AG04450 (cell line): ENCODE measurements at regions not wholly inside any gene's neighbourhood (a gene's known extent, or its start where the extent isn't known, plus 50 kb on each side); places are given as distances from the start of the nearest gene placed in this dataset.

Experiments used
- CTCF ChIA-PET: fragments of 300-600, 350-600 bp; formaldehyde crosslinking; extraction: SDS; loops from one replicate; lab custom pipeline; 2022; ENCODE audit warnings: antibody characterized with exemption, inconsistent platforms; lab: Charles Lee
- POLR2A ChIA-PET: fragments of 350-600 bp; formaldehyde crosslinking; extraction: SDS; loops from one replicate; lab custom pipeline; 2021; ENCODE audit warnings: antibody characterized with exemption, inconsistent platforms; lab: Yijun Ruan, JAX
- DNase-seq: peaks from one replicate; pipeline ENCODE4 v3.0.0-alpha.2; 2011; ENCODE audit warnings: low read depth, low spot score
- H3K27ac ChIP-seq: one replicate; pipeline ENCODE4 v1.5.1; 2012; ENCODE audit warnings: low read depth, low read length, control low read depth
- H3K27me3 ChIP-seq: one replicate; pipeline ENCODE4 v1.6.0; 2012; ENCODE audit warnings: low read length; ENCODE audit not compliant: control insufficient read depth, insufficient read depth
- H3K4me3 ChIP-seq: 2 replicates; pipeline ENCODE4 v1.5.1; 2011; ENCODE audit warnings: mild to moderate bottlenecking, low read depth, low read length, control low read depth
- H3K9me3 ChIP-seq: 2 replicates; pipeline ENCODE4 v1.5.1; 2012; ENCODE audit warnings: low read length; ENCODE audit not compliant: control insufficient read depth, insufficient read depth
- TF ChIP-seq, protein P1 (sequence below): IDR thresholded peaks from 2 replicates; pipeline ENCODE4 v1.5.1; 2011; ENCODE audit warnings: low read depth, low read length, control low read depth, inconsistent platforms

- POLR2A ChIA-PET, result no interaction called here
- Histone ChIP-seq H3K4me3 (no peak overlapping the region), H3K27me3 (peaks cover 4% of the 10 kb centered on the region), H3K27ac (no peak overlapping the region), H3K9me3 (no peaks in the 10 kb centered on the region)
- DNase-seq, result no peak
- CTCF ChIA-PET, result no interaction called here
- TF ChIP-seq, protein P1, sequence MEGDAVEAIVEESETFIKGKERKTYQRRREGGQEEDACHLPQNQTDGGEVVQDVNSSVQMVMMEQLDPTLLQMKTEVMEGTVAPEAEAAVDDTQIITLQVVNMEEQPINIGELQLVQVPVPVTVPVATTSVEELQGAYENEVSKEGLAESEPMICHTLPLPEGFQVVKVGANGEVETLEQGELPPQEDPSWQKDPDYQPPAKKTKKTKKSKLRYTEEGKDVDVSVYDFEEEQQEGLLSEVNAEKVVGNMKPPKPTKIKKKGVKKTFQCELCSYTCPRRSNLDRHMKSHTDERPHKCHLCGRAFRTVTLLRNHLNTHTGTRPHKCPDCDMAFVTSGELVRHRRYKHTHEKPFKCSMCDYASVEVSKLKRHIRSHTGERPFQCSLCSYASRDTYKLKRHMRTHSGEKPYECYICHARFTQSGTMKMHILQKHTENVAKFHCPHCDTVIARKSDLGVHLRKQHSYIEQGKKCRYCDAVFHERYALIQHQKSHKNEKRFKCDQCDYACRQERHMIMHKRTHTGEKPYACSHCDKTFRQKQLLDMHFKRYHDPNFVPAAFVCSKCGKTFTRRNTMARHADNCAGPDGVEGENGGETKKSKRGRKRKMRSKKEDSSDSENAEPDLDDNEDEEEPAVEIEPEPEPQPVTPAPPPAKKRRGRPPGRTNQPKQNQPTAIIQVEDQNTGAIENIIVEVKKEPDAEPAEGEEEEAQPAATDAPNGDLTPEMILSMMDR, result no peak
Measured at GRCh38 chr15:72902245-72902918, 118.8 kb upstream of the ADPGK start.

DNA sequence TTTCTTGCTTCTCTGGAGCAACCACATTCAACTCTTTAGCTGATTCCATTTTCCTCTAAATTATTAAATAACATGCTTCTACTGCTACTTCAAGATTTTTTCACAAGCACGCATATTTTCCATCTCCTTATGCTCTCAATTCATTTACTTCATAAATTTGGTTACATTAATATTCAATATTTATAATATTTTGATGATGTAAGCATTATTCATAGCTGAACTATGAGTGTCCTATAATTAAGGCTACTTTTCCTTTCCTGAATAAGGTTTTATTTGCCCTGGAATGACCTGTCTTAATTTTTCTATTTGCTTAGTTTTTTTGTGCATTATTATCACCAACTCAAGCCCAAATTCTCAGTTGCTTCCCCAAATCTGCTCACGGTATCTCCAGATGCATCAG is 109.4 kb upstream of the ADPGK start:
- H3K27ac ChIP-seq, result no peak overlapping the region
- ChIA-PET POLR2A (no interaction called here), CTCF (no interaction called here)
- TF ChIP-seq, protein P1, result no peak
- H3K9me3 ChIP-seq, result no peaks in the 10 kb centered on the region
- no peak for DNase-seq
- H3K4me3 ChIP-seq, result no peak overlapping the region
- peaks cover 3% of the 10 kb centered on the region for H3K27me3 ChIP-seq

GRCh38 chr15:72890043-72890442 is 106.5 kb upstream of the ADPGK start:
- H3K27ac ChIP-seq, result no peak overlapping the region
- no peak overlapping the region for H3K4me3 ChIP-seq
- CTCF ChIA-PET, result no interaction called here
- no peaks in the 10 kb centered on the region for H3K9me3 ChIP-seq
- peaks cover 3% of the 10 kb centered on the region for H3K27me3 ChIP-seq
- TF ChIP-seq, protein P1, result no peak
- DNase-seq, result no peak
- POLR2A ChIA-PET, result no interaction called here

DNA sequence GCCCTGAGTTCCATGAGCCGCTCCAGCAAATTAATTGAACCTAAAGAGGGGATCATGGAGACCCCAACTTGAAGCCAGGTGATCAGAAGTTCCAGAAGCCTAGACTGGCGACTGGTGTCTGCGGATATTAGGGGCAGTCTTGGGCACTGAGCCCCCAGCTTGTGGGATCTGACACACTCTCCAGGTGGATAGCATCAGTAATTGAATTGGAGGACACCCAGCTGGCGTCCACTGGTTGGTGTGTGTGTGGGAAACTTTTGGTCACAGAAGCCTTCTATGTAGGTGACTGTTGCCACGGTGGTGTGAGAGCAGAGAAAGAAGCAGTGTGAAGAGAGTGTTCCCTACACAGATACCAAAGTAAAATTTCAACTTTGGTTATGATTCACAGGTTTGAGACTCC is 106.0 kb upstream of the ADPGK start:
- CTCF ChIA-PET, result no interaction called here
- POLR2A ChIA-PET, result no interaction called here
- H3K27ac ChIP-seq, result no peak overlapping the region
- H3K4me3 ChIP-seq, result no peak overlapping the region
- no peak for DNase-seq
- H3K9me3 ChIP-seq, result no peaks in the 10 kb centered on the region
- TF ChIP-seq, protein P1, result no peak
- H3K27me3 ChIP-seq, result peaks cover 3% of the 10 kb centered on the region

GRCh38 chr15:72888811-72889210 is 105.3 kb upstream of the ADPGK start:
- Histone ChIP-seq H3K4me3 (no peak overlapping the region), H3K27me3 (peaks cover 3% of the 10 kb centered on the region), H3K27ac (no peak overlapping the region), H3K9me3 (no peaks in the 10 kb centered on the region)
- POLR2A ChIA-PET, result no interaction called here
- TF ChIP-seq, protein P1, result no peak
- DNase-seq, result no peak
- CTCF ChIA-PET, result no interaction called here
